Inflammatory macrophage (primary cell): ENCODE measurements at regions not wholly inside any gene's neighbourhood (a gene's known extent, or its start where the extent isn't known, plus 50 kb on each side); places are given as distances from the start of the nearest gene placed in this dataset.
"Not testable (repeated sequence)": the region's sequence is repeated elsewhere in the genome, so short reads cannot be mapped to it uniquely, and the experiment has no call there.

Experiments
- DNase-seq, 2 donors: peaks; one replicate each; pipeline ENCODE4 v3.0.0-alpha.2; 2020 to 2022

GRCh38 chr7:156378806-156379205 lies 261.8 kb upstream of the RNF32 start:
- no peak for DNase-seq

GRCh38 chr7:156376317-156376716 lies 264.3 kb upstream of the RNF32 start:
- DNase-seq: no peak

- no peak for DNase-seq
Measured at GRCh38 chr7:156374335-156374734, 266.2 kb upstream of the RNF32 start.

GRCh38 chr7:156369929-156370328 lies 270.6 kb upstream of the RNF32 start:
- not testable (repeated sequence) for DNase-seq

GRCh38 chr7:156368053-156368843 lies 272.3 kb upstream of the RNF32 start:
- DNase-seq: no peak

- DNase-seq: no peak
Measured at GRCh38 chr7:156363751-156364150, 276.8 kb upstream of the RNF32 start.

GRCh38 chr7:156360835-156361234 lies 279.7 kb upstream of the RNF32 start:
- no peak for DNase-seq

- DNase-seq: no peak
Measured at GRCh38 chr7:156356551-156356950, 284.0 kb upstream of the RNF32 start.

GRCh38 chr7:156353352-156353751 lies 287.2 kb upstream of the RNF32 start:
- DNase-seq: no peak

- DNase-seq: not testable (repeated sequence)
Measured at GRCh38 chr7:156347703-156348248, 292.8 kb upstream of the RNF32 start.

GRCh38 chr7:156347132-156347531 lies 293.4 kb upstream of the RNF32 start:
- no peak for DNase-seq

- no peak for DNase-seq
Measured at GRCh38 chr7:156344595-156344994, 296.0 kb upstream of the RNF32 start.

- no peak for DNase-seq
Measured at GRCh38 chr7:156334636-156335035, 305.9 kb upstream of the RNF32 start.

- no peak for DNase-seq
Measured at GRCh38 chr7:156327916-156328315, 312.7 kb upstream of the RNF32 start.

- DNase-seq: no peak
Measured at GRCh38 chr7:156327474-156327873, 313.1 kb upstream of the RNF32 start.

GRCh38 chr7:156324201-156324600 lies 316.4 kb upstream of the RNF32 start:
- DNase-seq: no peak

- not testable (repeated sequence) for DNase-seq
Measured at GRCh38 chr7:156321430-156321829, 319.1 kb upstream of the RNF32 start.

GRCh38 chr7:156318926-156319325 lies 321.6 kb upstream of the RNF32 start:
- no peak for DNase-seq

- no peak for DNase-seq
Measured at GRCh38 chr7:156318426-156318825, 322.1 kb upstream of the RNF32 start.

- DNase-seq: no peak
Measured at GRCh38 chr7:156309016-156309620, 331.5 kb upstream of the RNF32 start.

- no peak for DNase-seq
Measured at GRCh38 chr7:156307193-156307592, 333.4 kb upstream of the RNF32 start.

GRCh38 chr7:156305351-156305750 lies 335.2 kb upstream of the RNF32 start:
- DNase-seq: no peak

GRCh38 chr7:156282816-156283215 lies 357.8 kb upstream of the RNF32 start:
- no peak for DNase-seq

GRCh38 chr7:156279635-156280034 lies 360.9 kb upstream of the RNF32 start:
- DNase-seq: no peak
